Nephron progenitor cell (in vitro differentiated cells): ENCODE measurements at regions not wholly inside any gene's neighbourhood (a gene's known extent, or its start where the extent isn't known, plus 50 kb on each side); places are given as distances from the start of the nearest gene placed in this dataset.

Experiments used
- DNase-seq: peaks from one replicate; pipeline ENCODE4 v3.0.0; 2021
- H3K27ac Mint-ChIP-seq: 2 replicates; pipeline ENCODE4 v1.8.0; 2021; ENCODE audit warnings: mild to moderate bottlenecking, moderate library complexity, mixed read lengths
- H3K27me3 Mint-ChIP-seq: 2 replicates; pipeline ENCODE4 v1.8.0; 2021; ENCODE audit warnings: mild to moderate bottlenecking, low read depth, mixed read lengths; ENCODE audit not compliant: poor library complexity
- H3K36me3 Mint-ChIP-seq: 2 replicates; pipeline ENCODE4 v1.8.0; 2021; ENCODE audit warnings: low read depth, mixed read lengths
- H3K4me1 Mint-ChIP-seq: 2 replicates; pipeline ENCODE4 v1.8.0; 2021; ENCODE audit warnings: mixed read lengths
- H3K4me3 Mint-ChIP-seq: 2 replicates; pipeline ENCODE4 v1.8.0; 2021; ENCODE audit warnings: mild to moderate bottlenecking, moderate library complexity, mixed read lengths
- H3K9me3 Mint-ChIP-seq: 2 replicates; pipeline ENCODE4 v1.8.0; 2021; ENCODE audit warnings: mild to moderate bottlenecking, moderate library complexity, mixed read lengths
- CTCF ChIP-seq: fragments of 200-600 bp; sonication (generic); IDR thresholded peaks from 2 replicates; pipeline ENCODE4 v1.5.0; 2021; ENCODE audit warnings: antibody characterized with exemption

GRCh38 chr22:47450876-47451475, 688.5 kb downstream of the TBC1D22A start:
- Mint-ChIP-seq H3K27ac (no peak overlapping the region), H3K4me1 (no peaks in the 10 kb centered on the region), H3K9me3 (peaks cover 95% of the 10 kb centered on the region), H3K4me3 (no peak overlapping the region), H3K27me3 (peaks cover 2% of the 10 kb centered on the region), H3K36me3 (no peaks in the 10 kb centered on the region)
- no peak for TF ChIP-seq CTCF
- no peak for DNase-seq

- DNase-seq = no peak
- H3K9me3 Mint-ChIP-seq = peaks cover 95% of the 10 kb centered on the region
- peaks cover 2% of the 10 kb centered on the region for H3K27me3 Mint-ChIP-seq
- H3K27ac Mint-ChIP-seq = no peak overlapping the region
- H3K4me1 Mint-ChIP-seq = no peaks in the 10 kb centered on the region
- H3K36me3 Mint-ChIP-seq = peaks cover 5% of the 10 kb centered on the region
- no peak overlapping the region for H3K4me3 Mint-ChIP-seq
- no peak for TF ChIP-seq CTCF
Measured at GRCh38 chr22:47449508-47450270, 687.2 kb downstream of the TBC1D22A start.

- peaks cover 2% of the 10 kb centered on the region for H3K27me3 Mint-ChIP-seq
- no peak overlapping the region for H3K27ac Mint-ChIP-seq
- H3K4me3 Mint-ChIP-seq = no peak overlapping the region
- no peak for DNase-seq
- H3K9me3 Mint-ChIP-seq = peaks cover 95% of the 10 kb centered on the region
- peaks cover 5% of the 10 kb centered on the region for H3K36me3 Mint-ChIP-seq
- H3K4me1 Mint-ChIP-seq = no peaks in the 10 kb centered on the region
- no peak for TF ChIP-seq CTCF
Measured at GRCh38 chr22:47448231-47449223, 686.1 kb downstream of the TBC1D22A start.

DNA sequence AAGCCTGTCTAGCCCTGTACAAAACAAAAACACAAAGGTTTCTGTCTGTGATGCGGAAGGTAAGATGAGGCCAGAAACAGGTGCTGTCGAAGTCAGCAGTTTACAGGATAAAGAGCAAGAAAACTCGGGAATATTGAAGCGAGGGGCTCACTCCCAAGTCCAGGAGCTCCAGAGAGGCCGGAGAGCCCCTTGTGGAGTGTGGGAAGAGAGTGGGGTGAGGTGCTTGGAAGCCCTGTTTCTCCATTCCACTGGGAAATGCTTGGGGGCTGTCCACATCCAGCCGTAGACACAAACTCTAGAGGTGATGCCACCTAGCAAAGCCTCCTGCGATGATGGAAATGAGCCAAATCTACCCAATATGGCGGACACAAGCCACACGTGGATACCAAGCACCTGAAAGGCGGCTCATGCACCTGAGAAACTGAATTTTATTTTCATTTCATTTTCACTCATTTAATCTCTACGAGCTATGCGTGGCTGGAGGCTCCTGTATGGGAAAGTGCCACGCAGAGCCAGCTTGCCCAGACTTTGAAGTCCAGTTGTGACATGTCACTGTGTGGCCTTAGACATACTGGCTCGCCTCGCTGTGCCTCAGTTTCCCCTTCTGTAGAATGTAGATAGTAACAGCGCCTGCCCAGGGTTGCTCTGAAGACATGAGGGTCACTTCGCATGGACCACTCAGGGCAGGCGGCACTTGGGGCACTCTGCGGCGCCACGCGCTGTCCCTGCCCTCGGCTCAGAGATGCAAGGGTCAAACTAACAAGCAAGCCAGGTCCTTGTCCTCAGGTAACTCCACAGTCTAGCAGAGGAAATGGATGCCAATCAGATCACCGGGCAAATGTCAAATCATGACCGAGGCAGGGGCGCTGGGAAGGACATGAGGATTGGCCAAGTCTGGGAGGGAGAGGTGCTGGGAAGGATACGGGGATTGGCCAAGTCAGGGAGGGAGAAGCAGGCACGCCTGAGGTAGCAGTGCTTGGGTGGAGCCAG, 684.7 kb downstream of the TBC1D22A start:
- Mint-ChIP-seq H3K27ac (no peak overlapping the region), H3K9me3 (peaks cover 95% of the 10 kb centered on the region), H3K4me1 (no peaks in the 10 kb centered on the region), H3K4me3 (no peak overlapping the region), H3K36me3 (peaks cover 5% of the 10 kb centered on the region), H3K27me3 (peaks cover 2% of the 10 kb centered on the region)
- no peak for TF ChIP-seq CTCF
- no peak for DNase-seq

- Mint-ChIP-seq H3K4me1 (no peaks in the 10 kb centered on the region), H3K9me3 (peaks cover 95% of the 10 kb centered on the region), H3K27ac (no peak overlapping the region), H3K4me3 (no peak overlapping the region), H3K27me3 (peaks cover 2% of the 10 kb centered on the region), H3K36me3 (peaks cover 5% of the 10 kb centered on the region)
- DNase-seq = no peak
- no peak for TF ChIP-seq CTCF
Measured at GRCh38 chr22:47446331-47446730, 683.9 kb downstream of the TBC1D22A start.
